Activated CD4-positive, alpha-beta memory T cell treated with anti-CD3 and anti-CD28 coated beads for 36 hours (primary cell): ENCODE measurements at regions not wholly inside any gene's neighbourhood (a gene's known extent, or its start where the extent isn't known, plus 50 kb on each side); places are given as distances from the start of the nearest gene placed in this dataset.

Experiments used
- CTCF ChIA-PET: fragments of 350-600 bp; sonication (Branson Sonifier 250); formaldehyde crosslinking; loops from one replicate; lab custom pipeline; 2021; ENCODE audit warnings: antibody characterized with exemption, inconsistent platforms; lab: Charles Lee
- POLR2A ChIA-PET: fragments of 350-600 bp; sonication (Branson Sonifier 250); formaldehyde crosslinking; loops from one replicate; lab custom pipeline; 2021; ENCODE audit warnings: antibody characterized with exemption; lab: Charles Lee
- DNase-seq: peaks from one replicate; pipeline ENCODE4 v3.0.0-alpha.2; 2020
- H3K27ac Mint-ChIP-seq: one replicate; pipeline ENCODE4 v1.8.0; 2021; ENCODE audit warnings: mixed read lengths
- H3K27me3 Mint-ChIP-seq: one replicate; pipeline ENCODE4 v1.8.0; 2021; ENCODE audit warnings: mixed read lengths
- H3K36me3 Mint-ChIP-seq: one replicate; pipeline ENCODE4 v1.8.0; 2021; ENCODE audit warnings: mixed read lengths
- H3K4me1 Mint-ChIP-seq: one replicate; pipeline ENCODE4 v1.8.0; 2021; ENCODE audit warnings: low read depth, mixed read lengths
- H3K4me3 Mint-ChIP-seq: one replicate; pipeline ENCODE4 v1.8.0; 2021; ENCODE audit warnings: mild to moderate bottlenecking, mixed read lengths
- H3K9me3 Mint-ChIP-seq: one replicate; pipeline ENCODE4 v1.8.0; 2021; ENCODE audit warnings: mixed read lengths
- intact Hi-C: fragments of 100-400 bp; cut with micrococcal nuclease; formaldehyde crosslinking; loops from one replicate; pipeline ENCODE4 v1.15.1; 2023

- Mint-ChIP-seq H3K27ac (no peak overlapping the region), H3K27me3 (peaks cover 38% of the 10 kb centered on the region), H3K4me3 (no peak overlapping the region), H3K36me3 (no peaks in the 10 kb centered on the region), H3K9me3 (no peaks in the 10 kb centered on the region), H3K4me1 (no peaks in the 10 kb centered on the region)
- DNase-seq = no peak
- intact Hi-C loops = no loop called here
- ChIA-PET POLR2A (no interaction called here), CTCF (no interaction called here)
Measured at GRCh38 chr17:72219137-72219823, 98.5 kb downstream of the SOX9 start.

GRCh38 chr17:72219824-72220493 lies 99.1 kb downstream of the SOX9 start:
- no peak overlapping the region for H3K27ac Mint-ChIP-seq
- H3K4me3 Mint-ChIP-seq = no peak overlapping the region
- no peaks in the 10 kb centered on the region for H3K36me3 Mint-ChIP-seq
- intact Hi-C loops = no loop called here
- H3K4me1 Mint-ChIP-seq = no peaks in the 10 kb centered on the region
- ChIA-PET POLR2A (no interaction called here), CTCF (no interaction called here)
- H3K27me3 Mint-ChIP-seq = peaks cover 38% of the 10 kb centered on the region
- H3K9me3 Mint-ChIP-seq = no peaks in the 10 kb centered on the region
- no peak for DNase-seq

- no peak for DNase-seq
- Mint-ChIP-seq H3K27me3 (peaks cover 29% of the 10 kb centered on the region), H3K4me3 (no peak overlapping the region), H3K4me1 (no peaks in the 10 kb centered on the region), H3K9me3 (peaks cover 5% of the 10 kb centered on the region), H3K27ac (no peak overlapping the region), H3K36me3 (no peaks in the 10 kb centered on the region)
- intact Hi-C loops = no loop called here
- ChIA-PET CTCF (no interaction called here), POLR2A (no interaction called here)
Measured at GRCh38 chr17:72222661-72223380, 102.0 kb downstream of the SOX9 start.

GRCh38 chr17:72223866-72224291 lies 103.1 kb downstream of the SOX9 start:
- H3K36me3 Mint-ChIP-seq = no peaks in the 10 kb centered on the region

GRCh38 chr17:72226322-72226721 lies 105.5 kb downstream of the SOX9 start:
- no peak overlapping the region for H3K27ac Mint-ChIP-seq
- no peak overlapping the region for H3K4me3 Mint-ChIP-seq
- H3K36me3 Mint-ChIP-seq = no peaks in the 10 kb centered on the region
- ChIA-PET POLR2A (no interaction called here), CTCF (no interaction called here)
- H3K27me3 Mint-ChIP-seq = peaks cover 5% of the 10 kb centered on the region
- H3K4me1 Mint-ChIP-seq = no peaks in the 10 kb centered on the region
- intact Hi-C loops = no loop called here
- H3K9me3 Mint-ChIP-seq = peaks cover 9% of the 10 kb centered on the region
- DNase-seq = no peak

More at GRCh38 chr17:72223866-72224291, 103.1 kb downstream of the SOX9 start:
- intact Hi-C loops = no loop called here
- Mint-ChIP-seq H3K4me1 (no peaks in the 10 kb centered on the region), H3K27me3 (peaks cover 22% of the 10 kb centered on the region), H3K27ac (no peak overlapping the region), H3K9me3 (peaks cover 5% of the 10 kb centered on the region), H3K4me3 (no peak overlapping the region)
- CTCF ChIA-PET = no interaction called here
- POLR2A ChIA-PET = no interaction called here
- DNase-seq = no peak

- no peak overlapping the region for H3K4me3 Mint-ChIP-seq
- H3K27me3 Mint-ChIP-seq = peaks cover 5% of the 10 kb centered on the region
- H3K27ac Mint-ChIP-seq = no peak overlapping the region
- CTCF ChIA-PET = no interaction called here
- peaks cover 11% of the 10 kb centered on the region for H3K9me3 Mint-ChIP-seq
- no peaks in the 10 kb centered on the region for H3K36me3 Mint-ChIP-seq
- intact Hi-C loops = no loop called here
- POLR2A ChIA-PET = no interaction called here
- no peaks in the 10 kb centered on the region for H3K4me1 Mint-ChIP-seq
- DNase-seq = no peak
Measured at GRCh38 chr17:72233986-72234385, 113.2 kb downstream of the SOX9 start.

- peaks cover 11% of the 10 kb centered on the region for H3K9me3 Mint-ChIP-seq
- ChIA-PET POLR2A (no interaction called here), CTCF (no interaction called here)
- intact Hi-C loops = no loop called here
- H3K27me3 Mint-ChIP-seq = peaks cover 5% of the 10 kb centered on the region
- no peaks in the 10 kb centered on the region for H3K4me1 Mint-ChIP-seq
- H3K4me3 Mint-ChIP-seq = no peak overlapping the region
- no peaks in the 10 kb centered on the region for H3K36me3 Mint-ChIP-seq
- DNase-seq = no peak
- H3K27ac Mint-ChIP-seq = no peak overlapping the region
Measured at GRCh38 chr17:72234985-72235384, 114.2 kb downstream of the SOX9 start.

- Mint-ChIP-seq H3K9me3 (peaks cover 5% of the 10 kb centered on the region), H3K36me3 (no peaks in the 10 kb centered on the region), H3K4me3 (no peak overlapping the region), H3K27me3 (peaks cover 3% of the 10 kb centered on the region), H3K4me1 (no peaks in the 10 kb centered on the region), H3K27ac (no peak overlapping the region)
- CTCF ChIA-PET = no interaction called here
- intact Hi-C loops = no loop called here
- DNase-seq = no peak
- POLR2A ChIA-PET = no interaction called here
Measured at GRCh38 chr17:72236980-72237633, 116.3 kb downstream of the SOX9 start.

GRCh38 chr17:72238157-72238673 lies 117.4 kb downstream of the SOX9 start:
- Mint-ChIP-seq H3K4me1 (no peaks in the 10 kb centered on the region), H3K36me3 (no peaks in the 10 kb centered on the region), H3K27me3 (peaks cover 3% of the 10 kb centered on the region), H3K4me3 (no peak overlapping the region), H3K27ac (no peak overlapping the region), H3K9me3 (peaks cover 5% of the 10 kb centered on the region)
- ChIA-PET CTCF (no interaction called here), POLR2A (no interaction called here)
- intact Hi-C loops = no loop called here
- no peak for DNase-seq

GRCh38 chr17:72239548-72239947 lies 118.7 kb downstream of the SOX9 start:
- CTCF ChIA-PET = no interaction called here
- no peak for DNase-seq
- H3K27ac Mint-ChIP-seq = no peak overlapping the region
- intact Hi-C loops = no loop called here
- POLR2A ChIA-PET = no interaction called here
- H3K27me3 Mint-ChIP-seq = peaks cover 3% of the 10 kb centered on the region
- peaks cover 14% of the 10 kb centered on the region for H3K9me3 Mint-ChIP-seq
- no peak overlapping the region for H3K4me3 Mint-ChIP-seq
- no peaks in the 10 kb centered on the region for H3K36me3 Mint-ChIP-seq
- no peaks in the 10 kb centered on the region for H3K4me1 Mint-ChIP-seq

- CTCF ChIA-PET = no interaction called here
- Mint-ChIP-seq H3K4me3 (no peak overlapping the region), H3K4me1 (no peaks in the 10 kb centered on the region), H3K27ac (no peak overlapping the region), H3K36me3 (no peaks in the 10 kb centered on the region), H3K9me3 (peaks cover 12% of the 10 kb centered on the region), H3K27me3 (no peaks in the 10 kb centered on the region)
- POLR2A ChIA-PET = no interaction called here
- intact Hi-C loops = no loop called here
- no peak for DNase-seq
Measured at GRCh38 chr17:72240333-72240732, 119.5 kb downstream of the SOX9 start.

GRCh38 chr17:72244494-72244893 lies 123.7 kb downstream of the SOX9 start:
- no peaks in the 10 kb centered on the region for H3K27me3 Mint-ChIP-seq
- H3K4me3 Mint-ChIP-seq = no peak overlapping the region
- H3K4me1 Mint-ChIP-seq = no peaks in the 10 kb centered on the region
- intact Hi-C loops = no loop called here
- CTCF ChIA-PET = no interaction called here
- no peaks in the 10 kb centered on the region for H3K36me3 Mint-ChIP-seq
- H3K27ac Mint-ChIP-seq = no peak overlapping the region
- H3K9me3 Mint-ChIP-seq = peaks cover 9% of the 10 kb centered on the region
- POLR2A ChIA-PET = no interaction called here
- no peak for DNase-seq
